ENCODE measurements at regions not wholly inside any gene's neighbourhood (a gene's known extent, or its start where the extent isn't known, plus 50 kb on each side); places are given as distances from the start of the nearest gene placed in this dataset.

DNA sequence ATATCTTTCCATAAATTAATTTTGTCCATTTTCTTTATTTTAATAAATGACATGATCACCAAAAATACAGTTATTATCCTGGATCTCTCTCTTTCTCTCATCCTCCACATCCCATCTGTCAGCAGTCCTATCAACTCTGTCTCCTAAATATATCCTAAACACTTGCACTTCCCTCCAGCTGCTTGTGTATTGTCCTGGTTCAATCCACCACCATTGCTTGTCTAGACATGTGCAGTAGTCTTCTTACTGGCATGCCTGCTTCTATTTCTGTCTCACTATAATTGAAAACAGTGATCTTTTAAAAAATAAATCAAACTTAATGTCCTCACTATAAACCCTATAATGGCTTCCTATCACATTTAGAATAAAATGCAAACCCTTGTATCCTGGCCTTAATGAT is 2168.6 kb upstream of the PIK3C3 start:
- TF ChIP-seq EZH2phosphoT487 (IDR thresholded peaks at IDR 0.05; ENCODE audit: borderline replicate concordance, low read length) (no peak), EZH2 (IDR thresholded peaks at IDR 0.05; ENCODE audit: low read length, unreplicated experiment) (no peak)
- TF ChIP-seq, protein P1, sequence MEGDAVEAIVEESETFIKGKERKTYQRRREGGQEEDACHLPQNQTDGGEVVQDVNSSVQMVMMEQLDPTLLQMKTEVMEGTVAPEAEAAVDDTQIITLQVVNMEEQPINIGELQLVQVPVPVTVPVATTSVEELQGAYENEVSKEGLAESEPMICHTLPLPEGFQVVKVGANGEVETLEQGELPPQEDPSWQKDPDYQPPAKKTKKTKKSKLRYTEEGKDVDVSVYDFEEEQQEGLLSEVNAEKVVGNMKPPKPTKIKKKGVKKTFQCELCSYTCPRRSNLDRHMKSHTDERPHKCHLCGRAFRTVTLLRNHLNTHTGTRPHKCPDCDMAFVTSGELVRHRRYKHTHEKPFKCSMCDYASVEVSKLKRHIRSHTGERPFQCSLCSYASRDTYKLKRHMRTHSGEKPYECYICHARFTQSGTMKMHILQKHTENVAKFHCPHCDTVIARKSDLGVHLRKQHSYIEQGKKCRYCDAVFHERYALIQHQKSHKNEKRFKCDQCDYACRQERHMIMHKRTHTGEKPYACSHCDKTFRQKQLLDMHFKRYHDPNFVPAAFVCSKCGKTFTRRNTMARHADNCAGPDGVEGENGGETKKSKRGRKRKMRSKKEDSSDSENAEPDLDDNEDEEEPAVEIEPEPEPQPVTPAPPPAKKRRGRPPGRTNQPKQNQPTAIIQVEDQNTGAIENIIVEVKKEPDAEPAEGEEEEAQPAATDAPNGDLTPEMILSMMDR (conservative IDR thresholded peaks at IDR 0.05; ENCODE audit: low read depth, low read length): no peak
